IMR-90 (cell line): ENCODE measurements at regions not wholly inside any gene's neighbourhood (a gene's known extent, or its start where the extent isn't known, plus 50 kb on each side); places are given as distances from the start of the nearest gene placed in this dataset.

Experiments
- ATAC-seq: fragments of 200-7000 bp; cut with Tn5 transposase; 2 replicates; pipeline ENCODE4 v1.9.1; 2020; ENCODE audit warnings: low read depth, mild to moderate bottlenecking, moderate library complexity
- BruUV-seq: library from RNA; stranded (reverse); fragments of 400-500 nt; replicated peaks from 2 replicates; lab custom pipeline; 2021; lab: Mats Ljungman, UMichigan
- CTCF ChIA-PET: fragments of 300-600 bp; formaldehyde crosslinking; extraction: SDS; loops from one replicate; lab custom pipeline; 2021; ENCODE audit warnings: antibody characterized with exemption; lab: Yijun Ruan, JAX
- POLR2A ChIA-PET: fragments of 300-600 bp; sonication (Branson Sonifier 250); formaldehyde crosslinking; loops from one replicate; lab custom pipeline; 2022; ENCODE audit warnings: antibody characterized with exemption; ENCODE audit not compliant: unreplicated experiment; lab: Charles Lee
- DNase-seq: peaks from one replicate; pipeline ENCODE4 v3.0.0; 2013
- H2AFZ ChIP-seq: replicated peaks from 2 replicates; pipeline ENCODE3; 2013; ENCODE audit warnings: low read length, mild to moderate bottlenecking; ENCODE audit not compliant: poor library complexity
- H2AK5ac ChIP-seq: 2 replicates; pipeline ENCODE4 v1.6.1; 2013; ENCODE audit warnings: low read depth, low read length, inconsistent platforms
- H2AK9ac ChIP-seq: replicated peaks from 2 replicates; pipeline ENCODE3; 2013; ENCODE audit warnings: mild to moderate bottlenecking, low read depth, low read length, moderate library complexity; ENCODE audit not compliant: poor library complexity
- H2BK120ac ChIP-seq: 2 replicates; pipeline ENCODE4 v1.6.1; 2013; ENCODE audit warnings: low read depth, low read length, inconsistent platforms
- H2BK15ac ChIP-seq: 3 replicates; pipeline ENCODE4 v1.6.1; 2013; ENCODE audit warnings: low read depth, low read length, inconsistent platforms
- H2BK20ac ChIP-seq: 2 replicates; pipeline ENCODE4 v1.6.1; 2013; ENCODE audit warnings: low read depth, mild to moderate bottlenecking, inconsistent platforms, low read length, moderate library complexity
- H2BK5ac ChIP-seq: 2 replicates; pipeline ENCODE4 v1.6.1; 2013; ENCODE audit warnings: mild to moderate bottlenecking, low read depth, low read length, inconsistent platforms; ENCODE audit not compliant: poor library complexity, severe bottlenecking
- H3K14ac ChIP-seq: replicated peaks from 2 replicates; pipeline ENCODE4 v1.6.1; 2013; ENCODE audit warnings: low read depth, low read length, inconsistent platforms
- H3K18ac ChIP-seq: 2 replicates; pipeline ENCODE4 v1.6.1; 2013; ENCODE audit warnings: low read depth, low read length, control low read depth
- H3K23ac ChIP-seq: 2 replicates; pipeline ENCODE4 v1.6.1; 2013; ENCODE audit warnings: low read depth, low read length, inconsistent platforms
- H3K27ac ChIP-seq: 2 replicates; pipeline ENCODE4 v1.5.1; 2013; ENCODE audit warnings: mild to moderate bottlenecking, control low read depth, low read length; ENCODE audit not compliant: insufficient read depth
- H3K27me3 ChIP-seq: 2 replicates; pipeline ENCODE4 v1.6.1; 2013; ENCODE audit warnings: low read length; ENCODE audit not compliant: control insufficient read depth, insufficient read depth
- H3K36me3 ChIP-seq: 2 replicates; pipeline ENCODE4 v1.6.1; 2013; ENCODE audit warnings: low read length, mixed read lengths; ENCODE audit not compliant: control insufficient read depth, insufficient read depth
- H3K4ac ChIP-seq: 2 replicates; pipeline ENCODE4 v1.6.1; 2013; ENCODE audit warnings: low read depth, low read length, inconsistent platforms
- H3K4me1 ChIP-seq: 2 replicates; pipeline ENCODE4 v1.6.1; 2013; ENCODE audit warnings: low read length, mixed read lengths; ENCODE audit not compliant: control insufficient read depth, insufficient read depth
- H3K4me2 ChIP-seq: 2 replicates; pipeline ENCODE4 v1.6.1; 2013; ENCODE audit warnings: low read depth, mild to moderate bottlenecking, control low read depth, low read length, moderate library complexity
- H3K4me3 ChIP-seq: 2 replicates; pipeline ENCODE4 v1.5.1; 2013; ENCODE audit warnings: low read depth, mild to moderate bottlenecking, control low read depth, low read length, moderate library complexity; ENCODE audit not compliant: insufficient read depth
- H3K56ac ChIP-seq: 2 replicates; pipeline ENCODE4 v1.6.1; 2013; ENCODE audit warnings: low read length, inconsistent platforms; ENCODE audit not compliant: insufficient read depth; ENCODE audit errors: extremely low read depth
- H3K79me1 ChIP-seq, 2 experiments: 2 replicates each; pipeline ENCODE4 v1.6.1; 2013; ENCODE audit warnings: low read length in 2 of 2, inconsistent platforms in 1 of 2, low read depth in 1 of 2
- H3K9ac ChIP-seq: 2 replicates; pipeline ENCODE4 v1.6.1; 2013; ENCODE audit warnings: low read depth, low read length, control low read depth
- H3K9me1 ChIP-seq: 2 replicates; pipeline ENCODE4 v1.6.1; 2013; ENCODE audit warnings: low read length, inconsistent platforms; ENCODE audit not compliant: insufficient read depth
- H3K9me3 ChIP-seq: 2 replicates; pipeline ENCODE4 v1.6.1; 2013; ENCODE audit warnings: low read length; ENCODE audit not compliant: control insufficient read depth, insufficient read depth
- H4K20me1 ChIP-seq: 2 replicates; pipeline ENCODE4 v1.6.1; 2013; ENCODE audit warnings: low read length, inconsistent platforms; ENCODE audit not compliant: insufficient read depth
- H4K5ac ChIP-seq: 2 replicates; pipeline ENCODE4 v1.6.1; 2013; ENCODE audit warnings: mild to moderate bottlenecking, low read depth, low read length, control low read depth
- H4K8ac ChIP-seq, 2 experiments: 2 replicates each; pipeline ENCODE4 v1.6.1; 2013; ENCODE audit warnings: low read depth in 2 of 2, low read length in 2 of 2, control low read depth in 1 of 2, inconsistent platforms in 1 of 2
- H4K91ac ChIP-seq: 2 replicates; pipeline ENCODE4 v1.6.1; 2013; ENCODE audit warnings: low read depth, low read length, inconsistent platforms; ENCODE audit not compliant: insufficient read depth
- MAFK ChIP-seq: IDR thresholded peaks from 2 replicates; pipeline ENCODE4 v1.6.1; 2012; ENCODE audit warnings: low read depth, low read length, improper control_type of control experiment
- RFX5 ChIP-seq: IDR thresholded peaks from 2 replicates; pipeline ENCODE4 v1.8.0; 2012; ENCODE audit warnings: low read depth, mild to moderate bottlenecking, low read length, moderate library complexity
- WGBS, 2 experiments: methylation state at CpG; one replicate each; pipeline versions ENCODE4 v1.1.5 to v1.1.7; 2013; ENCODE audit warnings: missing lambda C conversion rate in 2 of 2; ENCODE audit not compliant: insufficient read length in 1 of 2; ENCODE audit errors: extremely low coverage in 2 of 2; 5-methylcytosine and 5-hydroxymethylcytosine counted together
- dilution Hi-C: fragments of 300-500 bp; cut with HindIII; formaldehyde crosslinking; loops from one replicate; pipeline ENCODE4 v1.14.3; 2018; ENCODE audit warnings: low sequenced_read_pairs; ENCODE audit not compliant: unreplicated experiment
- in situ Hi-C: fragments of 300-500 bp; cut with MboI; formaldehyde crosslinking; loops from 3 replicates; pipeline ENCODE4 v1.14.3; 2019; ENCODE audit warnings: low sequenced_read_pairs, inconsistent platforms, mixed read lengths
- intact Hi-C: fragments of 100-400 bp; cut with micrococcal nuclease; formaldehyde crosslinking; loops from 2 replicates; pipeline ENCODE4 v1.10.0; 2022

GRCh38 chr12:105723494-105723893 is 393.0 kb downstream of the C12orf75 start:
- Histone ChIP-seq H3K18ac (no peak overlapping the region), H3K4me2 (no peak overlapping the region), H3K4me1 (no peaks in the 10 kb centered on the region), H2BK5ac (no peak overlapping the region), H2AK5ac (no peak overlapping the region), H4K5ac (no peak overlapping the region), H2BK120ac (no peak overlapping the region), H3K36me3 (no peaks in the 10 kb centered on the region), H3K9ac (no peak overlapping the region), H3K23ac (no peak overlapping the region), H3K56ac (no peak overlapping the region), H3K79me1 (no peaks in the 10 kb centered on the region), H4K91ac (no peak overlapping the region), H2BK20ac (no peak overlapping the region), H4K20me1 (no peaks in the 10 kb centered on the region), H3K27me3 (peaks cover 10% of the 10 kb centered on the region; the same call in 1 of the 2 replicates), H3K4me3 (no peak overlapping the region), H4K8ac (no peak overlapping the region), H3K4ac (no peak overlapping the region), H3K9me1 (no peaks in the 10 kb centered on the region), H3K14ac (no peak overlapping the region), H2AFZ (no peak overlapping the region), H3K27ac (no peak overlapping the region), H2AK9ac (no peak overlapping the region), H2BK15ac (no peak overlapping the region), H3K9me3 (no peaks in the 10 kb centered on the region)
- CTCF ChIA-PET = no interaction called here
- intact Hi-C loops = no loop called here
- TF ChIP-seq MAFK (peak; percentile 62; the same call in 1 of the 2 replicates), RFX5 (no peak)
- DNase-seq (no peak), ATAC-seq (no peak)
- WGBS, 2 experiments = no CpG with 5 or more reads among the region's 3 CpGs
- BruUV-seq = no TSS peak
- POLR2A ChIA-PET = interaction anchor here (0.6 kb wide), 1 partner anchor 639 kb away, joined by 3 read pairs; no protein-coding TSS in a partner anchor
- dilution Hi-C loops = no loop called here
- in situ Hi-C loops = no loop called here
